GM10248 (cell line): ENCODE measurements at regions not wholly inside any gene's neighbourhood (a gene's known extent, or its start where the extent isn't known, plus 50 kb on each side); places are given as distances from the start of the nearest gene placed in this dataset.

Experiments used
- CTCF ChIA-PET: fragments of 300-600 bp; sonication (Branson Sonifier 250); formaldehyde crosslinking; extraction: SDS; loops from one replicate; lab custom pipeline; 2021; ENCODE audit warnings: antibody characterized with exemption; lab: Yijun Ruan, JAX
- POLR2A ChIA-PET: fragments of 350-650 bp; sonication (Branson Sonifier 250); formaldehyde crosslinking; extraction: SDS; loops from one replicate; lab custom pipeline; 2020; ENCODE audit warnings: antibody characterized with exemption; lab: Yijun Ruan, JAX
- DNase-seq: peaks from one replicate; pipeline ENCODE4 v3.0.0; 2012; ENCODE audit errors: extremely low spot score
- CTCF ChIP-seq: IDR thresholded peaks from 2 replicates; pipeline ENCODE4 v1.5.1; 2012; ENCODE audit warnings: mild to moderate bottlenecking, low read depth; ENCODE audit errors: extremely low read depth, missing control alignments, control extremely low read depth

- DNase-seq = no peak
- no peak for TF ChIP-seq CTCF
- ChIA-PET CTCF (interaction anchor here (0.7 to 1.2 kb wide), 2 partner anchors 9 to 10 kb away, joined by 3 to 4 read pairs; no protein-coding TSS in a partner anchor), POLR2A (no interaction called here)
These were observed 302.1 kb downstream of the PARP8 start for GRCh38 chr5:50968356-50969149.

- POLR2A ChIA-PET = no interaction called here
These were observed 303.0 kb downstream of the PARP8 start for GRCh38 chr5:50969151-50970031.

GRCh38 chr5:50975840-50976239 lies 309.4 kb downstream of the PARP8 start:
- TF ChIP-seq CTCF = no peak
- DNase-seq = no peak
- ChIA-PET POLR2A (no interaction called here), CTCF (interaction anchor here (1.1 kb wide), 1 partner anchor 9 kb away, joined by 5 read pairs; no protein-coding TSS in a partner anchor)

More at GRCh38 chr5:50969151-50970031, 303.0 kb downstream of the PARP8 start:
- TF ChIP-seq CTCF = no peak
- CTCF ChIA-PET = interaction anchor here (0.7 to 2.3 kb wide), 3 partner anchors 10 to 41 kb away, joined by 3 to 16 read pairs (median 3); no protein-coding TSS in a partner anchor
- DNase-seq = no peak

GRCh38 chr5:50978924-50979323 lies 312.5 kb downstream of the PARP8 start:
- no peak for DNase-seq
- POLR2A ChIA-PET = no interaction called here
- CTCF ChIA-PET = no interaction called here
- TF ChIP-seq CTCF = no peak

- ChIA-PET POLR2A (no interaction called here), CTCF (interaction anchor here (1.5 kb wide), 1 partner anchor 9 kb away, joined by 5 read pairs; no protein-coding TSS in a partner anchor)
- no peak for DNase-seq
- no peak for TF ChIP-seq CTCF
These were observed 318.2 kb downstream of the PARP8 start for GRCh38 chr5:50984640-50985039.

GRCh38 chr5:50990296-50990924 lies 324.0 kb downstream of the PARP8 start:
- no peak for TF ChIP-seq CTCF
- ChIA-PET CTCF (interaction anchor here (0.9 to 1.0 kb wide), 3 partner anchors 10 to 36 kb away, joined by 3 to 4 read pairs (median 3); no protein-coding TSS in a partner anchor), POLR2A (no interaction called here)
- DNase-seq = no peak
